ENCODE measurements at regions not wholly inside any gene's neighbourhood (a gene's known extent, or its start where the extent isn't known, plus 50 kb on each side); places are given as distances from the start of the nearest gene placed in this dataset.

DNA sequence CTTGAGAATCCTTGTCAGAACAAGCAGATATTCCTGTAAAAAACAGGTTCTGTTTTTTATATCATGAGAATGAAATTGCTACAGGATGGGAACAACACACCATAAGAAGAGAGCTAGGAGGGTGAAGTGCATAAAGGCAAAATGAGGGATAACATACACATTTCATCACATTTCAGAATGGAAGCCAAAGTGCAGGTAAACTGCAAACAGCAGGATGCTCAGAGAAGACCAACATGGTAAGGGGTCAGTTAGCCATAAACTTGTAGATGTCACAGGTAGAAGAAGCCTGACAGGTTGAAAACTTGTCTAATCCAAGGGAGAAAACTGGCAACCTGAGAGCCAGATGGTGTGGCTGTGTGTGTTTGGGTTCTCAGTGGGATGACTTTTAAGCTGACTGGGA is 88.9 kb upstream of the FAT1 start:
- no peak overlapping the region for H3K23ac ChIP-seq (ENCODE audit: insufficient read length, low read depth, low read length)
- no peak overlapping the region for H2BK15ac ChIP-seq (ENCODE audit: low read depth, low read length)
- no peak overlapping the region for H2AK5ac ChIP-seq (ENCODE audit: insufficient read length, low read length)
- no peaks in the 10 kb centered on the region for H3K27me3 ChIP-seq (ENCODE audit: insufficient read depth, low read length)
- no peaks in the 10 kb centered on the region for H3K4me1 ChIP-seq (ENCODE audit: insufficient read depth, low read length)
- no peaks in the 10 kb centered on the region for H3K79me1 ChIP-seq (ENCODE audit: insufficient read depth, low read depth, low read length, poor library complexity, severe bottlenecking)
- H3K14ac ChIP-seq (ENCODE audit: insufficient read depth, low read length) = no peak overlapping the region
- H3K4ac ChIP-seq (ENCODE audit: low read depth, low read length) = no peak overlapping the region
- H2BK120ac ChIP-seq (ENCODE audit: low read depth, low read length, poor library complexity, severe bottlenecking) = no peak overlapping the region
- no peak overlapping the region for H3K4me2 ChIP-seq (ENCODE audit: insufficient read depth, insufficient read length, low read length)
- H3T11ph ChIP-seq (ENCODE audit: low read length) = no peak overlapping the region
- Mint-ChIP-seq H3K27me3 (ENCODE audit: low read depth) (no peaks in the 10 kb centered on the region; the same call in 1 of the 2 replicates), H3K27ac (no peak overlapping the region; a peak in 1 of 7 replicates), H3K9me3 (peaks cover 11 to 12% of the 10 kb centered on the region in 2 experiments; a peak in 4 of 5 replicates), H3K4me3 (no peak overlapping the region), H3K36me3 (ENCODE audit: insufficient read depth in 1 of 3, low read depth in 3 of 3) (peaks cover 0 to 16% (median 8%) of the 10 kb centered on the region in 3 experiments; a peak in 3 of 7 replicates), H3K4me1 (peaks cover 12 to 15% of the 10 kb centered on the region in 2 experiments)
- H3K56ac ChIP-seq (ENCODE audit: insufficient read length, low read depth, low read length) = no peak overlapping the region
- H3K18ac ChIP-seq (ENCODE audit: insufficient read length, low read depth, low read length) = no peak overlapping the region
- H2BK12ac ChIP-seq (ENCODE audit: insufficient read length, low read depth, low read length) = no peak overlapping the region
- no peak overlapping the region for H4K91ac ChIP-seq (ENCODE audit: insufficient read length, low read depth, low read length)
- H3K9me3 ChIP-seq (ENCODE audit: control insufficient read depth, low read depth, low read length) = no peaks in the 10 kb centered on the region
- no peak overlapping the region for H2BK5ac ChIP-seq (ENCODE audit: insufficient read length, low read length)
- no peaks in the 10 kb centered on the region for H3K23me2 ChIP-seq (ENCODE audit: insufficient read length, low read depth, low read length, poor library complexity, severe bottlenecking)
- no peak overlapping the region for H2BK20ac ChIP-seq (ENCODE audit: low read depth, low read length, poor library complexity, severe bottlenecking)
- no peak overlapping the region for H4K8ac ChIP-seq (replicated peaks; ENCODE audit: insufficient read length, low read depth, low read length)
- no peaks in the 10 kb centered on the region for H4K20me1 ChIP-seq (ENCODE audit: control insufficient read depth, insufficient read depth, insufficient read length)
- H3K79me2 ChIP-seq (ENCODE audit: insufficient read depth, low read length) = no peaks in the 10 kb centered on the region
- H3K9ac ChIP-seq (ENCODE audit: extremely low read depth, insufficient read length, low read length) = no peak overlapping the region
- no peak overlapping the region for H3K27ac ChIP-seq (ENCODE audit: insufficient read length, low read depth, low read length)
- no peak overlapping the region for H2AFZ ChIP-seq (ENCODE audit: low read length)
- TF ChIP-seq, protein P1, sequence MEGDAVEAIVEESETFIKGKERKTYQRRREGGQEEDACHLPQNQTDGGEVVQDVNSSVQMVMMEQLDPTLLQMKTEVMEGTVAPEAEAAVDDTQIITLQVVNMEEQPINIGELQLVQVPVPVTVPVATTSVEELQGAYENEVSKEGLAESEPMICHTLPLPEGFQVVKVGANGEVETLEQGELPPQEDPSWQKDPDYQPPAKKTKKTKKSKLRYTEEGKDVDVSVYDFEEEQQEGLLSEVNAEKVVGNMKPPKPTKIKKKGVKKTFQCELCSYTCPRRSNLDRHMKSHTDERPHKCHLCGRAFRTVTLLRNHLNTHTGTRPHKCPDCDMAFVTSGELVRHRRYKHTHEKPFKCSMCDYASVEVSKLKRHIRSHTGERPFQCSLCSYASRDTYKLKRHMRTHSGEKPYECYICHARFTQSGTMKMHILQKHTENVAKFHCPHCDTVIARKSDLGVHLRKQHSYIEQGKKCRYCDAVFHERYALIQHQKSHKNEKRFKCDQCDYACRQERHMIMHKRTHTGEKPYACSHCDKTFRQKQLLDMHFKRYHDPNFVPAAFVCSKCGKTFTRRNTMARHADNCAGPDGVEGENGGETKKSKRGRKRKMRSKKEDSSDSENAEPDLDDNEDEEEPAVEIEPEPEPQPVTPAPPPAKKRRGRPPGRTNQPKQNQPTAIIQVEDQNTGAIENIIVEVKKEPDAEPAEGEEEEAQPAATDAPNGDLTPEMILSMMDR (conservative IDR thresholded peaks at IDR 0.05) = no peak
- DNase-seq = no peak
- no peak overlapping the region for H4K5ac ChIP-seq (ENCODE audit: insufficient read length, low read depth, low read length)
